LNCAP (cell line): ENCODE measurements at regions not wholly inside any gene's neighbourhood (a gene's known extent, or its start where the extent isn't known, plus 50 kb on each side); places are given as distances from the start of the nearest gene placed in this dataset.

ENCODE experiments used
- TF ChIP-seq, protein P1 (sequence below): fragments of 450-650 bp; IDR thresholded peaks from 2 replicates; pipeline ENCODE4 v1.5.1; 2017; ENCODE audit warnings: mild to moderate bottlenecking

DNA sequence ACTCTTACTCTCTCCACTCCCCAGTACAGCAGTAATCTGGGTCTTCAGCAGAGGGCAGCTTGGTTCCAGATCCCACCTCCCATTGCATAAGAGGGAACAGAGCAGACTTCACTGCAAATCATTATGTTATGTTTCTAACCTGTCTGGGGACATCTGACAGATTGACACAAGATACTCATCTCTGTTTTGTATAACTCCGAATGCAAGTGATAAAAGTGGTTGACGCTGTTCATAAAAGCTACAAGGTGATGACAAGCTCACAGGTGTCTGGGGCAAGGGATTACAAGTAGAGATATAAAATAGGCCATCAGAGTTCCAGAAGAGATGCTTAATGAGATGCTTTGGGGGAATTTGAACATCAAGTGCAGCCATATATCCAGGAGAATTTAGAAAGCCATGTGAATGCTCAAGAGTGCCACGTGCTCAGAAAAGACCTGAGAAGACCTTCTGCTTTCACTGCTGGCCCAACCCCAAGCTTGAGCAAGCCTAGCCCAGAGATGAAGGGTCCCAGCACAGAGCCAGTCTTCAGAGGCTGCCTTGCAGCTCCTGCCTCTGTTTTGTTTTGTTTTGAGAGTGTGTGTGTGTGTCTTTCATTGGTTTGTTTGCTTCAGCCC, 80.6 kb downstream of the VSTM2A start:
- TF ChIP-seq, protein P1, sequence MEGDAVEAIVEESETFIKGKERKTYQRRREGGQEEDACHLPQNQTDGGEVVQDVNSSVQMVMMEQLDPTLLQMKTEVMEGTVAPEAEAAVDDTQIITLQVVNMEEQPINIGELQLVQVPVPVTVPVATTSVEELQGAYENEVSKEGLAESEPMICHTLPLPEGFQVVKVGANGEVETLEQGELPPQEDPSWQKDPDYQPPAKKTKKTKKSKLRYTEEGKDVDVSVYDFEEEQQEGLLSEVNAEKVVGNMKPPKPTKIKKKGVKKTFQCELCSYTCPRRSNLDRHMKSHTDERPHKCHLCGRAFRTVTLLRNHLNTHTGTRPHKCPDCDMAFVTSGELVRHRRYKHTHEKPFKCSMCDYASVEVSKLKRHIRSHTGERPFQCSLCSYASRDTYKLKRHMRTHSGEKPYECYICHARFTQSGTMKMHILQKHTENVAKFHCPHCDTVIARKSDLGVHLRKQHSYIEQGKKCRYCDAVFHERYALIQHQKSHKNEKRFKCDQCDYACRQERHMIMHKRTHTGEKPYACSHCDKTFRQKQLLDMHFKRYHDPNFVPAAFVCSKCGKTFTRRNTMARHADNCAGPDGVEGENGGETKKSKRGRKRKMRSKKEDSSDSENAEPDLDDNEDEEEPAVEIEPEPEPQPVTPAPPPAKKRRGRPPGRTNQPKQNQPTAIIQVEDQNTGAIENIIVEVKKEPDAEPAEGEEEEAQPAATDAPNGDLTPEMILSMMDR: no peak
